GM12878 (cell line): ENCODE measurements at regions not wholly inside any gene's neighbourhood (a gene's known extent, or its start where the extent isn't known, plus 50 kb on each side); places are given as distances from the start of the nearest gene placed in this dataset.

Source experiments
- ATAC-seq: fragments of 200-7000 bp; cut with Tn5 transposase; 3 replicates; pipeline ENCODE4 v1.9.1; 2020; ENCODE audit warnings: mild to moderate bottlenecking, moderate library complexity
- BruUV-seq: library from RNA; stranded (reverse); fragments of 400-500 nt; replicated peaks from 2 replicates; lab custom pipeline; 2021; lab: Mats Ljungman, UMichigan
- CTCF ChIA-PET: fragments of 300-600 bp; sonication (Branson Sonifier 250); formaldehyde crosslinking; extraction: SDS; loops from one replicate; lab custom pipeline; 2021; ENCODE audit warnings: inconsistent platforms; lab: Yijun Ruan, JAX
- POLR2A ChIA-PET: fragments of 350-600 bp; formaldehyde crosslinking; extraction: SDS; loops from one replicate; lab custom pipeline; 2021; ENCODE audit warnings: inconsistent platforms; lab: Charles Lee
- RAD21 ChIA-PET: fragments of 300-600 bp; sonication (Branson Sonifier 250); formaldehyde crosslinking; loops from one replicate; lab custom pipeline; 2023; ENCODE audit warnings: antibody characterized with exemption; ENCODE audit not compliant: unreplicated experiment; lab: Charles Lee
- SMC1A ChIA-PET: fragments of 300-600 bp; sonication (Branson Sonifier 250); formaldehyde crosslinking; loops from one replicate; lab custom pipeline; 2023; ENCODE audit not compliant: unreplicated experiment, uncharacterized antibody; lab: Charles Lee
- DNase-seq: peaks from one replicate; pipeline ENCODE4 v3.0.0-alpha.2; 2011; ENCODE audit warnings: low read depth, low spot score
- FAIRE-seq: peaks from 3 replicates; lab custom pipeline; 2011; peaks lifted over from hg19 to GRCh38; lab: Jason Lieb, UNC
- H2AFZ ChIP-seq: 2 replicates; pipeline ENCODE4 v1.6.0; 2011; ENCODE audit warnings: low read depth, low read length, control low read depth; ENCODE audit not compliant: control insufficient read depth
- H3K27ac ChIP-seq: 2 replicates; pipeline ENCODE4 v1.5.1; 2011; ENCODE audit warnings: control low read depth; ENCODE audit not compliant: control insufficient read depth, insufficient read depth
- H3K27me3 ChIP-seq, 2 experiments: replicated peaks in 1 of 2; 2 replicates each; pipeline versions ENCODE4 v1.6.0 to v1.6.1; 2011; ENCODE audit warnings: low read length in 1 of 2; ENCODE audit not compliant: control insufficient read depth in 2 of 2, insufficient read depth in 2 of 2
- H3K36me3 ChIP-seq, 2 experiments: 2 replicates each; pipeline ENCODE4 v1.5.1; 2011; ENCODE audit warnings: low read length in 1 of 2; ENCODE audit not compliant: control insufficient read depth in 2 of 2, insufficient read depth in 2 of 2
- H3K4me1 ChIP-seq: 2 replicates; pipeline ENCODE4 v1.6.1; 2011; ENCODE audit warnings: mild to moderate bottlenecking, low read length, moderate library complexity, mixed read lengths; ENCODE audit not compliant: control insufficient read depth, insufficient read depth
- H3K4me2 ChIP-seq: 2 replicates; pipeline ENCODE4 v1.6.0; 2011; ENCODE audit warnings: control low read depth; ENCODE audit not compliant: control insufficient read depth, insufficient read depth
- H3K4me3 ChIP-seq: fragments of 200-600 bp; sonication (generic); 2 replicates; pipeline ENCODE4 v1.5.1; 2016
- H3K79me2 ChIP-seq: 2 replicates; pipeline ENCODE4 v1.6.0; 2011; ENCODE audit warnings: low read length; ENCODE audit not compliant: control insufficient read depth, insufficient read depth
- H3K9ac ChIP-seq: 2 replicates; pipeline ENCODE4 v1.8.0; 2011; ENCODE audit warnings: low read length, control low read depth, mixed read lengths; ENCODE audit not compliant: control insufficient read depth, insufficient read depth
- H3K9me3 ChIP-seq: replicated peaks from 3 replicates; pipeline ENCODE4 v1.5.1; 2011; ENCODE audit warnings: mild to moderate bottlenecking, low read length; ENCODE audit not compliant: control insufficient read depth, insufficient read depth
- H4K20me1 ChIP-seq: 2 replicates; pipeline ENCODE4 v1.6.0; 2011; ENCODE audit not compliant: control insufficient read depth, insufficient read depth
- BRCA1 ChIP-seq: IDR thresholded peaks from 2 replicates; pipeline ENCODE4 v1.6.1; 2011; ENCODE audit warnings: low read depth, low read length, improper control_type of control experiment
- CHD1 ChIP-seq: IDR thresholded peaks from 2 replicates; pipeline ENCODE4 v1.6.1; 2012; ENCODE audit warnings: low read depth, low read length, improper control_type of control experiment
- FOXM1 ChIP-seq: IDR thresholded peaks from 2 replicates; pipeline ENCODE4 v1.6.1; 2012; ENCODE audit warnings: low read depth, mild to moderate bottlenecking, inconsistent platforms, low read length, moderate library complexity
- MEF2A ChIP-seq: IDR thresholded peaks from 2 replicates; pipeline ENCODE4 v1.6.1; 2011; ENCODE audit warnings: low read depth, mild to moderate bottlenecking, low read length, moderate library complexity; ENCODE audit not compliant: insufficient read depth
- MXI1 ChIP-seq: fragments of 150-350 bp; IDR thresholded peaks from 2 replicates; pipeline ENCODE4 v1.6.1; 2011; ENCODE audit warnings: low read depth, mild to moderate bottlenecking, inconsistent platforms, low read length, improper control_type of control experiment
- NFIC ChIP-seq: IDR thresholded peaks from 2 replicates; pipeline ENCODE4 v1.6.1; 2012; ENCODE audit warnings: low read depth, mild to moderate bottlenecking, inconsistent platforms, low read length, moderate library complexity
- NR2C1 ChIP-seq: fragments of 450-650 bp; IDR thresholded peaks from 2 replicates; pipeline ENCODE4 v1.6.1; 2017; ENCODE audit warnings: antibody characterized with exemption, mild to moderate bottlenecking, moderate library complexity
- PAX8 ChIP-seq: fragments of 450-650 bp; IDR thresholded peaks from 2 replicates; pipeline ENCODE4 v1.6.1; 2017; ENCODE audit warnings: mild to moderate bottlenecking, moderate library complexity
- POLR2A ChIP-seq: IDR thresholded peaks from 2 replicates; pipeline ENCODE4 v1.6.1; 2011; ENCODE audit warnings: low read depth, mild to moderate bottlenecking, low read length
- SPI1 ChIP-seq: IDR thresholded peaks from 2 replicates; pipeline ENCODE4 v1.6.1; 2011; ENCODE audit warnings: low read depth, mild to moderate bottlenecking, low read length, moderate library complexity, borderline replicate concordance; ENCODE audit not compliant: insufficient read depth
- YY1 ChIP-seq: IDR thresholded peaks from 2 replicates; pipeline ENCODE4 v1.6.1; 2011; ENCODE audit warnings: low read depth, mild to moderate bottlenecking, low read length
- ZBED1 ChIP-seq: IDR thresholded peaks from 2 replicates; pipeline ENCODE4 v1.6.1; 2016; ENCODE audit warnings: borderline replicate concordance
- ZNF622 ChIP-seq: fragments of 450-650 bp; IDR thresholded peaks from 2 replicates; pipeline ENCODE4 v1.6.1; 2017; ENCODE audit warnings: mild to moderate bottlenecking, inconsistent platforms
- ZZZ3 ChIP-seq: IDR thresholded peaks from 2 replicates; pipeline ENCODE4 v1.6.1; 2011; ENCODE audit warnings: low read depth; ENCODE audit not compliant: control insufficient read depth, insufficient read length
- WGBS: methylation state at CpG from one replicate; pipeline ENCODE4 v1.1.6; 2016; ENCODE audit warnings: low lambda C conversion rate; ENCODE audit not compliant: insufficient replicate concordance, insufficient coverage; ENCODE audit errors: missing lambda C conversion rate; 5-methylcytosine and 5-hydroxymethylcytosine counted together
- in situ Hi-C: fragments of 300-500 bp; cut with MboI; formaldehyde crosslinking; loops from 9 replicates; pipeline ENCODE4 v1.14.3; 2018; ENCODE audit warnings: mixed read lengths
- intact Hi-C: fragments of 100-400 bp; cut with micrococcal nuclease; formaldehyde crosslinking; loops from one replicate; pipeline ENCODE4 v1.14.2; 2022; ENCODE audit not compliant: unreplicated experiment
- TF ChIP-seq, protein P1 (sequence below): IDR thresholded peaks from 2 replicates; pipeline ENCODE4 v1.6.1; 2011; ENCODE audit warnings: low read depth, mild to moderate bottlenecking, low read length, moderate library complexity, borderline replicate concordance; ENCODE audit errors: extremely low read depth
- TF ChIP-seq, protein P2 (sequence below): IDR thresholded peaks from 2 replicates; pipeline ENCODE4 v1.6.1; 2012; ENCODE audit warnings: mild to moderate bottlenecking, low read depth, low read length

DNA sequence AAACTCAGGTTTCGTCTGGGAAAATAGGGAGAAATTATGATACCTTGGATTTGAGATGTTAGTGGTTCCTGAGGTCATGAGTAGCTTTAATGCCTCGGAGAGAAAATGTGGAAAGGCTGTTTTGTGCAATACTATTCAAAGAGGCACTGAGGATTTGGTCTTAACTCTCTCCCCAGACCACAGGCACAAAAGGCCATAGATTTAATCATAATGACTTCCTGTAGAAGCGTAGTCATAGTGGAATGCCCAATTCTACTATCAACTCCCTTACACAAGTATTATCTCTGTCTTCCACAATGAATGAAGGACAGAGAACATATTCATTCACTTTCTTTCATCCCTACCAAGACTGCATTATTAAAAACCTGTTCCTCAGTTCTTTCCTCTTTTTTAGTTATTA, 153.0 kb upstream of the FTMT start:
- no TSS peak for BruUV-seq
- CTCF ChIA-PET: no interaction called here
- 0% methylated on average over 3 of the region's 3 CpGs for WGBS
- Histone ChIP-seq H3K4me3 (no peak overlapping the region), H4K20me1 (no peaks in the 10 kb centered on the region), H3K79me2 (no peaks in the 10 kb centered on the region), H3K27me3 (no peaks in the 10 kb centered on the region), H3K36me3 (no peaks in the 10 kb centered on the region), H3K9me3 (no peaks in the 10 kb centered on the region), H3K27ac (no peak overlapping the region), H3K4me1 (no peaks in the 10 kb centered on the region), H2AFZ (no peak overlapping the region), H3K4me2 (no peak overlapping the region), H3K9ac (no peak overlapping the region)
- RAD21 ChIA-PET: no interaction called here
- ATAC-seq (no peak), DNase-seq (no peak), FAIRE-seq (no peak)
- intact Hi-C loops (no loop called here), in situ Hi-C loops (no loop called here)
- no peak for TF ChIP-seq CHD1
- TF ChIP-seq POLR2A: no peak
- TF ChIP-seq ZBED1: no peak
- TF ChIP-seq FOXM1: no peak
- no peak for TF ChIP-seq ZNF622
- TF ChIP-seq BRCA1: no peak
- TF ChIP-seq PAX8: no peak
- no peak for TF ChIP-seq SPI1
- no peak for TF ChIP-seq ZZZ3
- TF ChIP-seq, protein P1, sequence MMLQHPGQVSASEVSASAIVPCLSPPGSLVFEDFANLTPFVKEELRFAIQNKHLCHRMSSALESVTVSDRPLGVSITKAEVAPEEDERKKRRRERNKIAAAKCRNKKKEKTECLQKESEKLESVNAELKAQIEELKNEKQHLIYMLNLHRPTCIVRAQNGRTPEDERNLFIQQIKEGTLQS: no peak
- TF ChIP-seq, protein P2, sequence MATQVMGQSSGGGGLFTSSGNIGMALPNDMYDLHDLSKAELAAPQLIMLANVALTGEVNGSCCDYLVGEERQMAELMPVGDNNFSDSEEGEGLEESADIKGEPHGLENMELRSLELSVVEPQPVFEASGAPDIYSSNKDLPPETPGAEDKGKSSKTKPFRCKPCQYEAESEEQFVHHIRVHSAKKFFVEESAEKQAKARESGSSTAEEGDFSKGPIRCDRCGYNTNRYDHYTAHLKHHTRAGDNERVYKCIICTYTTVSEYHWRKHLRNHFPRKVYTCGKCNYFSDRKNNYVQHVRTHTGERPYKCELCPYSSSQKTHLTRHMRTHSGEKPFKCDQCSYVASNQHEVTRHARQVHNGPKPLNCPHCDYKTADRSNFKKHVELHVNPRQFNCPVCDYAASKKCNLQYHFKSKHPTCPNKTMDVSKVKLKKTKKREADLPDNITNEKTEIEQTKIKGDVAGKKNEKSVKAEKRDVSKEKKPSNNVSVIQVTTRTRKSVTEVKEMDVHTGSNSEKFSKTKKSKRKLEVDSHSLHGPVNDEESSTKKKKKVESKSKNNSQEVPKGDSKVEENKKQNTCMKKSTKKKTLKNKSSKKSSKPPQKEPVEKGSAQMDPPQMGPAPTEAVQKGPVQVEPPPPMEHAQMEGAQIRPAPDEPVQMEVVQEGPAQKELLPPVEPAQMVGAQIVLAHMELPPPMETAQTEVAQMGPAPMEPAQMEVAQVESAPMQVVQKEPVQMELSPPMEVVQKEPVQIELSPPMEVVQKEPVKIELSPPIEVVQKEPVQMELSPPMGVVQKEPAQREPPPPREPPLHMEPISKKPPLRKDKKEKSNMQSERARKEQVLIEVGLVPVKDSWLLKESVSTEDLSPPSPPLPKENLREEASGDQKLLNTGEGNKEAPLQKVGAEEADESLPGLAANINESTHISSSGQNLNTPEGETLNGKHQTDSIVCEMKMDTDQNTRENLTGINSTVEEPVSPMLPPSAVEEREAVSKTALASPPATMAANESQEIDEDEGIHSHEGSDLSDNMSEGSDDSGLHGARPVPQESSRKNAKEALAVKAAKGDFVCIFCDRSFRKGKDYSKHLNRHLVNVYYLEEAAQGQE: no peak
- no peak for TF ChIP-seq NFIC
- no peak for TF ChIP-seq MXI1
- no peak for TF ChIP-seq NR2C1
- no peak for TF ChIP-seq MEF2A
- TF ChIP-seq YY1: no peak
- POLR2A ChIA-PET: no interaction called here
- SMC1A ChIA-PET: no interaction called here
